ENCODE measurements at regions not wholly inside any gene's neighbourhood (a gene's known extent, or its start where the extent isn't known, plus 50 kb on each side); places are given as distances from the start of the nearest gene placed in this dataset.
"Not testable (repeated sequence)": the region's sequence is repeated elsewhere in the genome, so short reads cannot be mapped to it uniquely, and the experiment has no call there.

GRCh38 chrX:122363112-122363795 is 820.8 kb upstream of the GRIA3 start:
- FAIRE-seq = no peak
- H3K9me3 ChIP-seq = no peaks in the 10 kb centered on the region
- H3K4me1 ChIP-seq = no peaks in the 10 kb centered on the region
- no peak overlapping the region for H3K4me2 ChIP-seq
- 3% methylated on average over 6 of the region's 9 CpGs for WGBS (ENCODE audit: missing lambda C conversion rate)
- DNase-seq (ENCODE audit: low read depth in 1 of 2, low spot score in 1 of 2) = no peak
- no peak overlapping the region for H3K27ac ChIP-seq
- ChIA-PET CTCF (no interaction called here), POLR2A (no interaction called here)
- ATAC-seq = no peak
- no peak overlapping the region for H3K4me3 ChIP-seq
- TF ChIP-seq MAX (IDR thresholded peaks at IDR 0.05) (no peak), NR3C1 (IDR thresholded peaks at IDR 0.05) (no peak), NFE2L2 (conservative IDR thresholded peaks at IDR 0.05; ENCODE audit: low read length) (no peak), GATA3 (IDR thresholded peaks at IDR 0.05; ENCODE audit: borderline replicate concordance) (no peak)

- FAIRE-seq; DNase-seq (ENCODE audit: low read depth in 1 of 2, low spot score in 1 of 2); ATAC-seq; H3K4me3 ChIP-seq; CTCF ChIA-PET; H3K9me3 ChIP-seq; H3K27ac ChIP-seq; H3K4me2 ChIP-seq; POLR2A ChIA-PET; H3K4me1 ChIP-seq: not testable (repeated sequence)
- WGBS (ENCODE audit: missing lambda C conversion rate) = 55% methylated on average over 13 of the region's 13 CpGs
These were observed 808.5 kb upstream of the GRIA3 start for GRCh38 chrX:122375533-122375932.

GRCh38 chrX:122389005-122389404 is 795.1 kb upstream of the GRIA3 start:
- no peak for ATAC-seq
- H3K4me1 ChIP-seq = no peaks in the 10 kb centered on the region
- no peak overlapping the region for H3K4me3 ChIP-seq
- no peak for FAIRE-seq
- H3K27ac ChIP-seq = no peak overlapping the region
- H3K9me3 ChIP-seq = no peaks in the 10 kb centered on the region
- H3K4me2 ChIP-seq = no peak overlapping the region
- ChIA-PET CTCF (no interaction called here), POLR2A (no interaction called here)
- no peak for DNase-seq (ENCODE audit: low read depth in 1 of 2, low spot score in 1 of 2)
- WGBS (ENCODE audit: missing lambda C conversion rate) = 27% methylated on average over 11 of the region's 19 CpGs
- no peak for TF ChIP-seq SREBF2 (IDR thresholded peaks at IDR 0.05)
- no peak for TF ChIP-seq JUN (IDR thresholded peaks at IDR 0.05)
- TF ChIP-seq KDM5A (IDR thresholded peaks at IDR 0.05) = no peak
- TF ChIP-seq RAD21 (conservative IDR thresholded peaks at IDR 0.05 in 1 of 2, IDR thresholded peaks at IDR 0.05 in 1 of 2) = no peak
- no peak for TF ChIP-seq GATA3 (IDR thresholded peaks at IDR 0.05; ENCODE audit: borderline replicate concordance)
- TF ChIP-seq KDM1A (IDR thresholded peaks at IDR 0.05; ENCODE audit: low read depth) = no peak
- TF ChIP-seq HEYL (CRISPR knock-in tag; IDR thresholded peaks at IDR 0.05) = no peak
- no peak for TF ChIP-seq HOXB13 (CRISPR knock-in tag; IDR thresholded peaks at IDR 0.05; ENCODE audit: low read depth)
- TF ChIP-seq FOSB (CRISPR knock-in tag; IDR thresholded peaks at IDR 0.05) = no peak

GRCh38 chrX:122418758-122419157 is 765.3 kb upstream of the GRIA3 start:
- no peak overlapping the region for H3K27ac ChIP-seq
- CTCF ChIA-PET = no interaction called here
- no peaks in the 10 kb centered on the region for H3K4me1 ChIP-seq
- H3K4me2 ChIP-seq = no peak overlapping the region
- WGBS (ENCODE audit: missing lambda C conversion rate) = 49% methylated on average over 7 of the region's 7 CpGs
- FAIRE-seq (no peak), DNase-seq (ENCODE audit: low read depth in 1 of 2, low spot score in 1 of 2) (no peak), ATAC-seq (no peak)
- POLR2A ChIA-PET = no interaction called here
- no peaks in the 10 kb centered on the region for H3K9me3 ChIP-seq
- H3K4me3 ChIP-seq = no peak overlapping the region
- TF ChIP-seq FOSL2 (IDR thresholded peaks at IDR 0.05) = no peak
- TF ChIP-seq FOSL2 (CRISPR knock-in tag; IDR thresholded peaks at IDR 0.05) = no peak
- no peak for TF ChIP-seq BCL3 (IDR thresholded peaks at IDR 0.05)
- TF ChIP-seq RFX5 (IDR thresholded peaks at IDR 0.05) = no peak

- Histone ChIP-seq H3K9me3 (no peaks in the 10 kb centered on the region), H3K4me1 (no peaks in the 10 kb centered on the region), H3K4me2 (no peak overlapping the region), H3K27ac (no peak overlapping the region), H3K4me3 (no peak overlapping the region)
- TF ChIP-seq HMGXB4 (CRISPR knock-in tag; IDR thresholded peaks at IDR 0.05; ENCODE audit: borderline replicate concordance) (no peak), CBX8 (IDR thresholded peaks at IDR 0.05) (no peak), KDM1A (IDR thresholded peaks at IDR 0.05; ENCODE audit: low read depth) (no peak), USF2 (IDR thresholded peaks at IDR 0.05) (no peak), ELK1 (IDR thresholded peaks at IDR 0.05; ENCODE audit: low read depth, low read length) (no peak), FOSB (CRISPR knock-in tag; IDR thresholded peaks at IDR 0.05) (no peak), EHMT2 (IDR thresholded peaks at IDR 0.05; ENCODE audit: low read depth) (no peak), MAZ (IDR thresholded peaks at IDR 0.05; ENCODE audit: borderline replicate concordance, low read depth, low read length) (no peak), ESRRA (IDR thresholded peaks at IDR 0.05; ENCODE audit: borderline replicate concordance, low read length) (no peak), HEYL (CRISPR knock-in tag; IDR thresholded peaks at IDR 0.05) (no peak)
- POLR2A ChIA-PET = no interaction called here
- WGBS (ENCODE audit: missing lambda C conversion rate) = 35% methylated on average over 5 of the region's 5 CpGs
- CTCF ChIA-PET = no interaction called here
- DNase-seq (ENCODE audit: low read depth in 1 of 2, low spot score in 1 of 2) = no peak
- FAIRE-seq = no peak
- ATAC-seq = no peak
These were observed 762.5 kb upstream of the GRIA3 start for GRCh38 chrX:122421434-122422121.
